Vagina (tissue), 2 donors: ENCODE measurements at regions not wholly inside any gene's neighbourhood (a gene's known extent, or its start where the extent isn't known, plus 50 kb on each side); places are given as distances from the start of the nearest gene placed in this dataset.
A peak's percentile ranks its signal among the peaks of the same experiment; 100 is the strongest.
"Not testable (repeated sequence)": the region's sequence is repeated elsewhere in the genome, so short reads cannot be mapped to it uniquely, and the experiment has no call there.

Experiments
- DNase-seq, 2 donors: peaks; one replicate each; pipeline ENCODE4 v3.0.0-alpha.2; 2017; ENCODE audit errors: extremely low spot score in 2 of 2
- H3K27ac ChIP-seq: fragments of 200-600 bp; sonication (generic); one replicate; pipeline ENCODE4 v1.5.1; 2019
- H3K27me3 ChIP-seq: fragments of 200-600 bp; sonication (generic); one replicate; pipeline ENCODE4 v1.5.1; 2019
- H3K36me3 ChIP-seq, 2 donors: fragments of 200-600 bp; sonication (generic); one replicate each; pipeline ENCODE4 v1.5.1; 2017 to 2019
- H3K4me1 ChIP-seq: fragments of 200-600 bp; sonication (generic); one replicate; pipeline ENCODE4 v1.5.1; 2019
- H3K4me3 ChIP-seq, 2 donors: fragments of 200-600 bp; sonication (generic); 1 replicate in 1 of 2; 2 replicates in 1 of 2; pipeline ENCODE4 v1.5.1; 2016 to 2019
- H3K9me3 ChIP-seq: fragments of 200-600 bp; sonication (generic); one replicate; pipeline ENCODE4 v1.5.1; 2019
- POLR2A ChIP-seq, 2 donors: fragments of 450-650 bp; IDR thresholded peaks; one replicate each; pipeline ENCODE4 v1.6.1; 2017; ENCODE audit warnings: antibody characterized with exemption in 2 of 2, mild to moderate bottlenecking in 2 of 2, moderate library complexity in 2 of 2
- POLR2AphosphoS5 ChIP-seq, 2 donors: sonication (generic); formaldehyde crosslinking; IDR thresholded peaks; one replicate each; pipeline ENCODE4 v1.9.0; 2017; ENCODE audit warnings: antibody characterized with exemption in 2 of 2, mild to moderate bottlenecking in 2 of 2, low read depth in 1 of 2; ENCODE audit not compliant: insufficient read depth in 1 of 2
- intact Hi-C: fragments of 100-400 bp; cut with DNase I; formaldehyde crosslinking; loops from one replicate; pipeline ENCODE4 v1.15.1; 2023
- TF ChIP-seq, protein P1 (sequence below), 3 experiments: fragments of 450-650 bp in 2 of 3; fragments of 200-600 bp in 1 of 3; sonication (generic) in 1 of 3; IDR thresholded peaks; one replicate each; pipeline ENCODE4 v1.5.1; 2017 to 2019; ENCODE audit warnings: antibody characterized with exemption in 3 of 3, mild to moderate bottlenecking in 2 of 3, moderate library complexity in 2 of 3

DNA sequence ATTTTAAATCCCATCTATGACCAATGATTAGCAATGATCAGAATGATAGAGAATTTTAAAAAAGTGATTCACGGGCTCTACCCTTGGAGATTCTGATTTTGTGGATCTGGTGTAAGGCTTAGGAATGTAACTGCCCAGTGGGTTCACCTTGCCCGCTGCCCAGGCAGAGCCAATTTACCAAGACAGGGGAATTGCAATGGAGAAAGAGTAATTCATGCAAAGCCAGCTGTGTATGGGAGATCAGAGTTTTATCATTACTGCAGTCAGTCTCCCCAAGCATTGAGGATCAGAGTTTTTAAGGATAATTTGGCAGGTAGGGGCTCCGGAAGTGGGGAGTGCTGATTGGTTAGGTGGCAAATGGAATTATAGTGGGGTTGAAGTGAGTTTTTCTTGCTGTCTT, 480.6 kb downstream of the ATP23 start:
- Histone ChIP-seq H3K36me3 (no peaks in the 10 kb centered on the region), H3K27ac (no peak overlapping the region), H3K4me1 (peaks cover 40% of the 10 kb centered on the region), H3K27me3 (no peaks in the 10 kb centered on the region), H3K9me3 (no peaks in the 10 kb centered on the region), H3K4me3 (no peak overlapping the region)
- intact Hi-C loops: no loop called here
- TF ChIP-seq POLR2A (IDR thresholded peaks at IDR 0.05): no peak
- no peak for TF ChIP-seq POLR2AphosphoS5 (IDR thresholded peaks at IDR 0.05; ENCODE audit: insufficient read depth in 1 of 2, low read depth in 1 of 2)
- TF ChIP-seq, protein P1, sequence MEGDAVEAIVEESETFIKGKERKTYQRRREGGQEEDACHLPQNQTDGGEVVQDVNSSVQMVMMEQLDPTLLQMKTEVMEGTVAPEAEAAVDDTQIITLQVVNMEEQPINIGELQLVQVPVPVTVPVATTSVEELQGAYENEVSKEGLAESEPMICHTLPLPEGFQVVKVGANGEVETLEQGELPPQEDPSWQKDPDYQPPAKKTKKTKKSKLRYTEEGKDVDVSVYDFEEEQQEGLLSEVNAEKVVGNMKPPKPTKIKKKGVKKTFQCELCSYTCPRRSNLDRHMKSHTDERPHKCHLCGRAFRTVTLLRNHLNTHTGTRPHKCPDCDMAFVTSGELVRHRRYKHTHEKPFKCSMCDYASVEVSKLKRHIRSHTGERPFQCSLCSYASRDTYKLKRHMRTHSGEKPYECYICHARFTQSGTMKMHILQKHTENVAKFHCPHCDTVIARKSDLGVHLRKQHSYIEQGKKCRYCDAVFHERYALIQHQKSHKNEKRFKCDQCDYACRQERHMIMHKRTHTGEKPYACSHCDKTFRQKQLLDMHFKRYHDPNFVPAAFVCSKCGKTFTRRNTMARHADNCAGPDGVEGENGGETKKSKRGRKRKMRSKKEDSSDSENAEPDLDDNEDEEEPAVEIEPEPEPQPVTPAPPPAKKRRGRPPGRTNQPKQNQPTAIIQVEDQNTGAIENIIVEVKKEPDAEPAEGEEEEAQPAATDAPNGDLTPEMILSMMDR (IDR thresholded peaks at IDR 0.05): no peak
- DNase-seq: no peak

DNA sequence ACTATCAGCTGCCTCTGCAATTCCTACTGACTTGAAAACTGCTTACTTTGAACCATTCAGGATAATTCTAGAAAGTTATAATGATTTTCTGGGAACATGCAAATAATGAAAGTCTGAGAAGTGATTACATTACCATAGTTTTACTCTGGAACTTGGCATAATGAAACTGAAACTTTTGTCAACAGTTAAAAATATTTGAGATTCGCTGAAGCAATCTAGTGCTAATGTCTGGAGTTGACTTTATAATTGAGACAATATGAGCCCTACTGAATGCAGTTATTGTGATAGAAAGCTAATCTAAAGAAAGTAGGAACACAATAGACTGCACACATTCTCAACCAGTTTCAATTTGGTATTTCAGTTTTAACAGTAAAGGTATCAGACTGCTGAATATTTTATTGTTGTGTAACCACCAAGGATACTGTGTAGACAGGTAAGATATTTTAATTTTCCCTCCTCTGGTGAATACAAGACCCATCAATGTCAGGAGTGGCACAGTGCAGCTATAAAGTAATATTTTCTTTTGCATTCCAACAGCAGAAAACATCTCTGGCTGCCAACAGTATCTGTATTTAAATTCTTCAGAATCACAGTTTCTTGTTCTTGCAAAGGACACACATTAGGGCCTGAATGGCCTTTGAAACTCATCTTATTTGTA, 483.5 kb downstream of the ATP23 start:
- TF ChIP-seq POLR2A (IDR thresholded peaks at IDR 0.05) (no peak), POLR2AphosphoS5 (IDR thresholded peaks at IDR 0.05; ENCODE audit: insufficient read depth in 1 of 2, low read depth in 1 of 2) (no peak)
- TF ChIP-seq, protein P1 (IDR thresholded peaks at IDR 0.05): no peak
- Histone ChIP-seq H3K4me1 (peaks cover 29% of the 10 kb centered on the region), H3K27ac (peak overlapping the region; percentile 74), H3K4me3 (no peak overlapping the region), H3K27me3 (no peaks in the 10 kb centered on the region), H3K36me3 (no peaks in the 10 kb centered on the region), H3K9me3 (no peaks in the 10 kb centered on the region)
- intact Hi-C loops: no loop called here
- no peak for DNase-seq

DNA sequence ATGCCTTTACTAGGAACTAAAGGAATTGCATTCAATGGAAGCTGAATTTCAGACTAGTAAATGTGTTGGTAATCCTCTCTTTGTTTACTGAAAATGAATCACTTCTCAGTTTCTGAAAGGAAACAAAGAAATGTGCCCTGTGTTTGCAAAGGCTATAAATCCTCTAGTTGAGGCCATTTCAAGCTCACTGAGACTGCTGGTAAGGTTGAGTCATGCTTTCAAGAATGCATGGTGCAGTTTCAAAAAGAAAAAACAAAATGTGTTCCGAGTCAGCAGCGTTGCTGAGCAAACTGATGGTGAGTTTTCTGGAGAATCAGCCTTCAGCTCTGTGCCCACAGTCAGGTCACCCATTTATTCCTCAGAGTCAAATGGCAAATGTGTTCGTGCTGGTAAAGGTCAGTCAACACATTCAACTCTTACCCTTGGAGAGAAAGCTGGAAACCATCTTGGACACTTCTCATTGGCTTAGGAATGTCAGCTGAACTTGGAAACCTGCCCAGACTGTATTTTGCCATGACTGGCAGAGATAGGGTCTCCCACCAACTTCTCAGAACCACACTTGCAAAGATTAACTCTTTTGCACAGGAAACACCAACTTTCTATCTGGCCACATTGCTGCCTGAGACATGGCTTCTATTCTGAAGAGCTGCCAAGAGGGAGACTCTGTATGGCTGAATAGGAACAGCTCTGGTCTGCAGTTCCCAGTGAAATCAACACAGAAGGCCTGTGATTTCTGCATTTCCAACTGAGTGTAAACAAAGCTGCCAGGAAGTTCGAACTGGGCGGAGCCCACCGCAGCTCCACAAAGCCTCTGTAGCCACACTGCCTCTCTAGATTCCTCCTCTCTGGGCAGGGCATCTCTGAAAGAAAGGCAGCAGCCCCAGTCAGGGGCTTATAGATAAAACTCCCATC, 484.4 kb downstream of the ATP23 start:
- DNase-seq: no peak
- no peaks in the 10 kb centered on the region for H3K36me3 ChIP-seq
- H3K27ac ChIP-seq: peak overlapping the region; percentile 74
- no peaks in the 10 kb centered on the region for H3K27me3 ChIP-seq
- H3K4me3 ChIP-seq: no peak overlapping the region
- intact Hi-C loops: no loop called here
- peaks cover 24% of the 10 kb centered on the region for H3K4me1 ChIP-seq
- TF ChIP-seq POLR2AphosphoS5 (IDR thresholded peaks at IDR 0.05; ENCODE audit: insufficient read depth in 1 of 2, low read depth in 1 of 2) (peak in 1 of 2 donors; percentile 66), POLR2A (IDR thresholded peaks at IDR 0.05) (no peak)
- TF ChIP-seq, protein P1 (IDR thresholded peaks at IDR 0.05): no peak
- H3K9me3 ChIP-seq: no peaks in the 10 kb centered on the region

DNA sequence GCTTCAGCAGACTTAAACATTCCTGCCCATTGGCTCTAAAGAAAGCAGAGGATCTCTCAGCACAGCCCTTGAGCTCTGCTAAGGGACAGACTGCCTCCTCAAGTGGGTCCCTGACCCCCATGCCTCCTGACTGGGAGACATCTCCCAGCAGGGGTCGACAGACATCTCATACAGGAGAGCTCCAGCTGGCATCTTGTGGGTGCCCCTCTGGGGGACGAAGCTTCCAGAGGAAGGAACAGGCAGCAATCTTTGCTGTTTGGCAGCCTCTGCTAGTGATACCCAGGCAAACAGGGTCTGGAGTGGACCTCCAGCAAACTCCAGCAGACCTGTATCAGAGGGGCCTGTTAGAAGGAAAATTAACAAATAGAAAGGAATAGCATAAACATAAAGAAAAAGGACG, 485.1 kb downstream of the ATP23 start:
- Histone ChIP-seq H3K27ac (peak overlapping the region; percentile 74), H3K4me1 (peaks cover 24% of the 10 kb centered on the region)
- H3K4me3 ChIP-seq, intact Hi-C loops, DNase-seq, H3K27me3 ChIP-seq, H3K36me3 ChIP-seq, H3K9me3 ChIP-seq: not testable (repeated sequence)

DNA sequence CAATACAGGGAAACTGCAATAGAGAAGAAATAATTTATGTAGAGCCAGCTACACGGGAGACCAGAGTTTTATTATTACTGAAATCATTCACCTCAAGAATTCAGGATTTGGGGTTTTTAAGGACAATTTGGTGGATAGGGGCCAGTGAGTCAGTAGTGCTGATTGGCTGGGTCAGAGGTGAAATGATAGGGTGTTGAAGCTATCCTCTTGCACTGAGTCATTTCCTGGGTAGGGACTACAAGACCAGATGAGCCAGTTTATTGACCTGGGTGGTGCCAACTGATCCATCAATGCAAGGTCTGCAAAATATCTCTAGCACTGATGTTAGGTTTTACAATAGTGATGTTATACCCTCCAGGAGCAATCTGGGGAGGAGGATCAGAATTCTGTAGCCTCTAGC, 486.3 kb downstream of the LRIG3 start:
- no peak for DNase-seq
- Histone ChIP-seq H3K27me3 (no peaks in the 10 kb centered on the region), H3K4me1 (no peaks in the 10 kb centered on the region), H3K4me3 (no peak overlapping the region), H3K27ac (no peak overlapping the region), H3K36me3 (no peaks in the 10 kb centered on the region), H3K9me3 (no peaks in the 10 kb centered on the region)
- intact Hi-C loops: no loop called here
- TF ChIP-seq POLR2AphosphoS5 (IDR thresholded peaks at IDR 0.05; ENCODE audit: insufficient read depth in 1 of 2, low read depth in 1 of 2) (no peak), POLR2A (IDR thresholded peaks at IDR 0.05) (no peak)
- TF ChIP-seq, protein P1 (IDR thresholded peaks at IDR 0.05): no peak
